OCI-LY1 (cell line): ENCODE measurements at regions not wholly inside any gene's neighbourhood (a gene's known extent, or its start where the extent isn't known, plus 50 kb on each side); places are given as distances from the start of the nearest gene placed in this dataset.

Experiments
- EZH2 ChIP-seq: fragments of 200-600 bp; sonication (generic), shearing (Covaris generic); IDR thresholded peaks from 2 replicates; pipeline ENCODE4 v1.8.0; 2017; ENCODE audit warnings: borderline replicate concordance, mixed run types, mild to moderate bottlenecking, antibody characterized with exemption, low read length, moderate library complexity, mixed read lengths
- TF ChIP-seq, protein P1 (sequence below): fragments of 200-600 bp; sonication (generic), shearing (Covaris generic); IDR thresholded peaks from 2 replicates; pipeline ENCODE4 v1.5.1; 2017; ENCODE audit warnings: mild to moderate bottlenecking, antibody characterized with exemption, low read length, moderate library complexity, mixed read lengths

DNA sequence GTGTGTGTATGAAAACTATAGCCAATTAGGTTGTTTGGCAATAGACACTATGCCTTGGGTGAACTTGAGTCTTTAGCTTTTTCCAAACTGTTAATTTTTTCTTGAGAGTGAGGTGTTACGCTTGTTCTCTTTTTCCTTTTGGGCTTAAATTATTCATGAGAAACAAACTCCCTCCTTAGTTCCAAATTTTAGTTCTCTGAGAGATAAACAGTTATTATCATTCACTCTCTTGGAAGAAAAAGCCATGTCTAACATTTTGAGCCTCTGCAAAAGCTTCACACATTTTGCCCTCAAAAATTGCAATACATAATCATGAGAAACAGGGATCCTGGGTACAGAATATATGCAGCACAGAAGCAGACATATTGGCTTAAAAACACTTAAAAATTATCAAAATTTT is 1353.9 kb upstream of the MAP3K7 start:
- TF ChIP-seq, protein P1, sequence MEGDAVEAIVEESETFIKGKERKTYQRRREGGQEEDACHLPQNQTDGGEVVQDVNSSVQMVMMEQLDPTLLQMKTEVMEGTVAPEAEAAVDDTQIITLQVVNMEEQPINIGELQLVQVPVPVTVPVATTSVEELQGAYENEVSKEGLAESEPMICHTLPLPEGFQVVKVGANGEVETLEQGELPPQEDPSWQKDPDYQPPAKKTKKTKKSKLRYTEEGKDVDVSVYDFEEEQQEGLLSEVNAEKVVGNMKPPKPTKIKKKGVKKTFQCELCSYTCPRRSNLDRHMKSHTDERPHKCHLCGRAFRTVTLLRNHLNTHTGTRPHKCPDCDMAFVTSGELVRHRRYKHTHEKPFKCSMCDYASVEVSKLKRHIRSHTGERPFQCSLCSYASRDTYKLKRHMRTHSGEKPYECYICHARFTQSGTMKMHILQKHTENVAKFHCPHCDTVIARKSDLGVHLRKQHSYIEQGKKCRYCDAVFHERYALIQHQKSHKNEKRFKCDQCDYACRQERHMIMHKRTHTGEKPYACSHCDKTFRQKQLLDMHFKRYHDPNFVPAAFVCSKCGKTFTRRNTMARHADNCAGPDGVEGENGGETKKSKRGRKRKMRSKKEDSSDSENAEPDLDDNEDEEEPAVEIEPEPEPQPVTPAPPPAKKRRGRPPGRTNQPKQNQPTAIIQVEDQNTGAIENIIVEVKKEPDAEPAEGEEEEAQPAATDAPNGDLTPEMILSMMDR: no peak
- no peak for TF ChIP-seq EZH2
